GM12872 (cell line): ENCODE measurements at regions not wholly inside any gene's neighbourhood (a gene's known extent, or its start where the extent isn't known, plus 50 kb on each side); places are given as distances from the start of the nearest gene placed in this dataset.
A peak's percentile ranks its signal among the peaks of the same experiment; 100 is the strongest.

ENCODE experiments used
- CTCF ChIP-seq: IDR thresholded peaks from 3 replicates; pipeline ENCODE4 v1.5.1; 2011; ENCODE audit warnings: low read depth, mild to moderate bottlenecking, low read length, moderate library complexity; ENCODE audit not compliant: insufficient read depth

- no peak for TF ChIP-seq CTCF
Measured at GRCh38 chr3:124434176-124434575, 296.1 kb upstream of the UMPS start.

GRCh38 chr3:124435467-124435866 lies 294.8 kb upstream of the UMPS start:
- no peak for TF ChIP-seq CTCF

- TF ChIP-seq CTCF, result no peak
Measured at GRCh38 chr3:124438813-124439212, 291.4 kb upstream of the UMPS start.

GRCh38 chr3:124439603-124440002 lies 290.6 kb upstream of the UMPS start:
- no peak for TF ChIP-seq CTCF

- no peak for TF ChIP-seq CTCF
Measured at GRCh38 chr3:124441766-124442165, 288.5 kb upstream of the UMPS start.

- TF ChIP-seq CTCF, result peak; percentile 4; the same call in 1 of the 3 replicates
Measured at GRCh38 chr3:124442463-124442862, 287.8 kb upstream of the UMPS start.

- TF ChIP-seq CTCF, result no peak
Measured at GRCh38 chr3:124443446-124443845, 286.8 kb upstream of the UMPS start.

- no peak for TF ChIP-seq CTCF
Measured at GRCh38 chr3:124444075-124444474, 286.2 kb upstream of the UMPS start.
